Erythroblast (primary cell): ENCODE measurements at regions not wholly inside any gene's neighbourhood (a gene's known extent, or its start where the extent isn't known, plus 50 kb on each side); places are given as distances from the start of the nearest gene placed in this dataset.

Experiments used
- GATA1 ChIP-seq: IDR thresholded peaks from 2 replicates; pipeline ENCODE4 v1.6.1; 2011; ENCODE audit warnings: low read depth, mild to moderate bottlenecking, control low read depth, low read length, moderate library complexity
- POLR2A ChIP-seq: IDR thresholded peaks from 2 replicates; pipeline ENCODE4 v1.6.1; 2011; ENCODE audit warnings: mild to moderate bottlenecking, low read length

DNA sequence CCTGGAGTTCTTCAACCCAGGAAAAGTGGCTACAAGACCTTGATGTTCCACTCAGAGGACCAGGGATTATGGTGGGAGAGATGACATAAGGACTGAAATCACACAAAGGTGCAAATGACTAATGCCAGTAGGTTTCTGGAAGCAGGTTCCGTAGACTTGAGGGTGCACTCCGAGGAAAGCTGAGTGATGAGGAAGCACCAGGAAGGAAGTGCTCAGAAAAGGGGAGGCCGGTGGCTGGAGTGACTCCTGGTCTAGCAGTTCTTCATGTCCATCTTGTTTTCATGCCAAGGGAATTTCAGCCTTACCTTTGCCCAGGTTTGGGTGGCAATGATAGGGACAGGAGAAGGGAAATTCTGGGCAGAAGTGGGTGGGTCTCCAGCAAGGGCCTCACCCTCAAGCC, 74.5 kb downstream of the TMEM17 start:
- no peak for TF ChIP-seq POLR2A
- TF ChIP-seq GATA1: no peak
